ENCODE measurements at regions not wholly inside any gene's neighbourhood (a gene's known extent, or its start where the extent isn't known, plus 50 kb on each side); places are given as distances from the start of the nearest gene placed in this dataset.

- no peak for DNase-seq (ENCODE audit: low spot score)
Measured at GRCh38 chr1:36721261-36721660, 238.5 kb upstream of the CSF3R start.

GRCh38 chr1:36717431-36717830 lies 234.7 kb upstream of the CSF3R start:
- DNase-seq (ENCODE audit: low spot score): no peak

- no peak for DNase-seq (ENCODE audit: low spot score)
Measured at GRCh38 chr1:36715797-36716196, 233.1 kb upstream of the CSF3R start.

- DNase-seq (ENCODE audit: low spot score): no peak
Measured at GRCh38 chr1:36714301-36714700, 231.6 kb upstream of the CSF3R start.

- peak; percentile 40 for DNase-seq (ENCODE audit: low spot score)
Measured at GRCh38 chr1:36711480-36711879, 228.8 kb upstream of the CSF3R start.

- no peak for DNase-seq (ENCODE audit: low spot score)
Measured at GRCh38 chr1:36710951-36711350, 228.2 kb upstream of the CSF3R start.

GRCh38 chr1:36709869-36710481 lies 227.3 kb upstream of the CSF3R start:
- no peak for DNase-seq (ENCODE audit: low spot score)

- DNase-seq (ENCODE audit: low spot score): no peak
Measured at GRCh38 chr1:36708587-36708986, 225.9 kb upstream of the CSF3R start.

- DNase-seq (ENCODE audit: low spot score): no peak
Measured at GRCh38 chr1:36707221-36707620, 224.5 kb upstream of the CSF3R start.

GRCh38 chr1:36706416-36706815 lies 223.7 kb upstream of the CSF3R start:
- no peak for DNase-seq (ENCODE audit: low spot score)

- DNase-seq (ENCODE audit: low spot score): peak; percentile 33
Measured at GRCh38 chr1:36705629-36706028, 222.9 kb upstream of the CSF3R start.

- DNase-seq (ENCODE audit: low spot score): peak; percentile 93
Measured at GRCh38 chr1:36703526-36704208, 221.0 kb upstream of the CSF3R start.

- no peak for DNase-seq (ENCODE audit: low spot score)
Measured at GRCh38 chr1:36702963-36703362, 220.2 kb upstream of the CSF3R start.

GRCh38 chr1:36699113-36699911 lies 216.6 kb upstream of the CSF3R start:
- no peak for DNase-seq (ENCODE audit: low spot score)

- DNase-seq (ENCODE audit: low spot score): no peak
Measured at GRCh38 chr1:36697836-36698605, 215.3 kb upstream of the CSF3R start.

- DNase-seq (ENCODE audit: low spot score): no peak
Measured at GRCh38 chr1:36696261-36696940, 213.7 kb upstream of the CSF3R start.

- DNase-seq (ENCODE audit: low spot score): no peak
Measured at GRCh38 chr1:36693603-36694002, 210.9 kb upstream of the CSF3R start.

GRCh38 chr1:36693161-36693525 lies 210.4 kb upstream of the CSF3R start:
- no peak for DNase-seq (ENCODE audit: low spot score)

GRCh38 chr1:36692465-36693160 lies 209.9 kb upstream of the CSF3R start:
- DNase-seq (ENCODE audit: low spot score): no peak

GRCh38 chr1:36691374-36691773 lies 208.7 kb upstream of the CSF3R start:
- no peak for DNase-seq (ENCODE audit: low spot score)

- no peak for DNase-seq (ENCODE audit: low spot score)
Measured at GRCh38 chr1:36689992-36690391, 207.3 kb upstream of the CSF3R start.

Measured in iPS-NIHi11 (cell line).